UCSD-AML1 (cell line): ENCODE measurements at regions not wholly inside any gene's neighbourhood (a gene's known extent, or its start where the extent isn't known, plus 50 kb on each side); places are given as distances from the start of the nearest gene placed in this dataset.
"Not testable (repeated sequence)": the region's sequence is repeated elsewhere in the genome, so short reads cannot be mapped to it uniquely, and the experiment has no call there.

ENCODE experiments used
- DNase-seq: peaks from one replicate; lab custom pipeline; 2025; ENCODE audit not compliant: unreplicated experiment; lab: John Stamatoyannopoulos, UW

DNA sequence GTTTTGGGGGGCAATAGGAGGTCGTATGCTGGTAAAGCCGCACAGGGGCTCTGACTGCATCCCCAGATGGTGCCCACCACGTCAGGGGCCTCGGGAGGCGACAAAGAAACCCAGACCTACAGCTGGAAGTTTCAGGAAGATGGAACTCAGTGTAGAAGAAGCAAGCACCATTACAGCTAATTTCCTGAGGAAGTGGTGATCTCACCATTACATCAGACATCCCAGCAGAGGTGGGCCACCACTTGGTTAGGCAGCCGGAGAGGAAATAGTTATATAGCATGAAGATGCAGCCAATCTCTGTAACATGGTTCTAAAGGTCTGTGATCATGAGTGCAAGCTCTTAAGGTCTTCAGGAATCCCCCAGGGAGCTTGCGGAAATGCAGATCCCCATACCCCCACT lies 127.3 kb upstream of the PCBD1 start:
- DNase-seq = peak; percentile 28

GRCh38 chr10:71020061-71020460 lies 131.7 kb upstream of the PCBD1 start:
- DNase-seq = not testable (repeated sequence)

DNA sequence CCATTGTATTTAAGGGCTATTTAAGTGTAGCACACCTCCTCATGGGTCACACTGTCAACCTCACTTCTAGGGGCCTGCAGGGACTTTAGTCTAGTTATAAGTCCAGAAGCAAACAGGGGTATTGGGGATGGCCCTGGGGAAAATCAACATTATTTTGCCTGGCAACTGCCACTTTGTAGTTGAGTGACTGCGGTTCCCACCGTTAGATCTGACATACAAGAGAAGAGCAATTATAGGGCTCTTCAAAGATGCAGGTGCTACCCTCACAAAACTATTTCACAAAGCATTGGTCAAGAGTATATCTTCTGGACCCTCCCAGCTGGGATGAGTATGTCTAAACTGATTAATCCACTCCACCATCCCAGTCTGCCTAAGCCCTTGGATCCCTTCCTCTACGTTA lies 133.0 kb upstream of the PCBD1 start:
- no peak for DNase-seq

DNA sequence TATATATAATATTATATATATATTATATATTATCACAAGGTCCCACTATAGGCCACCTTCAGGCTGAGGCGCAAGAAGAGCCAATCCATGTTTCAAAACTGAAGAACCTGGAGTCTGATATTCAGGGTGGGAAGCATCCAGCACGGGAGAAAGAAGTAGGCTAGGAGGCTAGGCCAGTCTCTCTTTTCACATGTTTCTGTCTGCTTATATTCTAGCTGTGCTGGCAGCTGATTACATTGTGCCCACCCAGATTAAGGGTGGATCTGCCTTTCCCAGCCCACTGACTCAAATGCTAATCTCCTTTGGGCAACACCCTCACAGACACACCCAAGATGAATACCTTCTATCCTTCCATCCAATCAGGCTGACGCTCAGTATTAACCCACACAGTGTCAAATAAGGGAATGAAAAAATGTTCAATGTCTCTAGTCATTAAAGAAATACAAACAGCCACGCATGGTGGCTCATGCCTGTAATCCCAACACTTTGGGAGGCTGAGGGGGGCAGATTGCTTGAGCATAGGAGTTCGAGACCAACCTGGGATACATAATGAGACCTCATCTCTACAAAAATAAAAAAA lies 135.4 kb upstream of the PCBD1 start:
- no peak for DNase-seq

DNA sequence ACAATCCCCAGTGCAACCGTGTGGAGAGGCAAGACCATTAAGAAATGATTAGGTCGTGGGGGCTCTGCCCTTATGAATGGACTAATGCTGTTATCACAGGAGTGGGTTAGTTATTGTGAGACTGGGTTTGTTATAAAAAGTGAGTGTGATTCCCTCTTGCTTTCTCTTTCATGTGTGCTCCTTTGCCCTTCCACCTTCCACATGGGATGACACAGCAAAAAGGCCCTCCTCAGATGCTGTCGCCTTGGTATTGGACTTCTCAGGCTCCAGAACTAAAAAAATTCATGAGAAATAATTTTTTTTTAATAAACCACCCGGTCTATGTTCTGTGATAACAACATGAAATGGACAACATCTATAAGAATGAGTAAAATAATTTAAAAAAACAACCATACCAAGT lies 136.1 kb upstream of the PCBD1 start:
- DNase-seq = no peak

- no peak for DNase-seq
Measured at GRCh38 chr10:71025535-71025934, 137.2 kb upstream of the PCBD1 start.

DNA sequence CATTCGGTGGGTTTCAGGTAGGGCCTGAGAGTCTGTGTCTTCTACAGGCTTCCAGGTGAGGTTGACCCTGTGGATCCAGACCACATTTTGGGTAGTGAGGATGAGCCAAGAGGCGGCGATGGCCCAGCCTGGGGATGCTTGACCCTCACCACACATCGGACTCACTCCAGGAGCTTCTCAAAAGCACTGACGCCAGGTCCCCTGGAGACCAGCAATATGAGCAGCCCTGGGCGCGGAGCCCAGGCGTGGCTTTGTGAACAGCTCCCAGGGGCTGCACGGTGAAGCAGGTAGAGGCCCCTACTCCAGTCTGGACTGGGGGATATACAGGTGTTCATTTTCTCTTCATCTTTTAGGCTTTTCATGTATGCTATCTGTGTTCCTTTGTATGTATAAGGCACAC lies 139.7 kb upstream of the PCBD1 start:
- DNase-seq = no peak

DNA sequence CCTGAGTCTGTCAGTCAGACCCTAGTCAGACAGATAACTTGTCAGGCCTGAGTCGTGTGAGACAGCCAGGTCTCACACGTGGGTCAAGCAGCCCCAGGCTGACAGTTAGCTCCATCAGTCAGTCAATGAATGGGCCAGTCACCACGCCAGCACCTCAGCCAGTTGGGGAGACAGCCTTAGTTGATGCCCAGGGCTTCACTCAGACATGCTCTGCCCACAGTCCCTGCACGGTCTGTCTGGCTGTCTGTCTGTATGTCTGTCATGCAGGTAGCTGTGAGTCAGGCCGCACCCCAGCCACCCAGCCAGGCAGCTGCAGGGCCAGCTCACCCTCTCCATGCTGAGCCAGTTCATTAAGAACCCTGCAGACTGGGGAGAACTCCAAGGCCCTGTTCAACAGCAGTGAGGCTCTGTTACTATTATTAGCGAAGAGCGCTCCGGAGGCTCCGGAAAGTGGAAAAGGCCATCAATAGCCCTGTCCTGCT lies 141.1 kb upstream of the PCBD1 start:
- no peak for DNase-seq

DNA sequence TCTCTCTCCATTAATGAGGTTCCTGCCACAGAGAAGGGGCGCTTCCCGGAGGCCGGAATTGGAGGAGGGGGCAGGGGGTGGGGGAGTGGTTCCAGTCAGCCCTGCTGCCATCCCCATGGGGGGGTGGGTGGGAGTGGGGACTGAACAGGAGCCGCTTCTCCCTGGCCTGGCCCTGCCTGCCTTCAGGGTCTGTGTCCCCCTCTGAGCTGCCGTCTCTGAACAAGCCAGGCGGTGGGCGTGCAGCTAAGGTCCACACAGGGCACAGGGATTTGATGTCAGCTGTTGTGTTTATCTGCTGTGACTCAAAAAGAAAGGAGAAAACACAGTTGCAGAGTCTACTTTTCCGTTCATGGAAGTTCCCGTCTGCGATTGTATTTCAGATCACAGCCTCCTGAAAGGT lies 141.5 kb upstream of the PCBD1 start:
- DNase-seq = no peak

GRCh38 chr10:71031026-71031425 lies 142.7 kb upstream of the PCBD1 start:
- no peak for DNase-seq

DNA sequence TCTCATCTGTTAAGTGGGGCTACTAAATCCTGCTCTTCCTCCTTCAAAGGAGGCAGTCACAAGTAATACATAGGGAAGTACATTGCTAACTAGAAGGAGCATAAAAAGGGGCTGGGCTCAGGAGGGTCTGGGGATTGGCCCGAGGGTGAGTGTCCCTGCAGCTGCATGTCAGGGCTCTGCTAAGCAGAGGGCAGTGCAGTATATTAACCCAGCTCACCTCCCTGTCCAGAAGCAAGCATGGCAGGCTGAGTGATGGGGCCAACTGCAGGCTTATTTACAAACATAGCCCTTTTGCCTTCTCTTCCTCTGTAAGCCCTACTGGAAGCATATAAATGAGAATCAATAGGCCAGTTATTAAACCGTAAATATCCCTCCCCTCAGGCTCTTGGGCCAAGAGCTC lies 143.2 kb upstream of the PCBD1 start:
- DNase-seq = no peak

- no peak for DNase-seq
Measured at GRCh38 chr10:71032887-71033286, 144.5 kb upstream of the PCBD1 start.

DNA sequence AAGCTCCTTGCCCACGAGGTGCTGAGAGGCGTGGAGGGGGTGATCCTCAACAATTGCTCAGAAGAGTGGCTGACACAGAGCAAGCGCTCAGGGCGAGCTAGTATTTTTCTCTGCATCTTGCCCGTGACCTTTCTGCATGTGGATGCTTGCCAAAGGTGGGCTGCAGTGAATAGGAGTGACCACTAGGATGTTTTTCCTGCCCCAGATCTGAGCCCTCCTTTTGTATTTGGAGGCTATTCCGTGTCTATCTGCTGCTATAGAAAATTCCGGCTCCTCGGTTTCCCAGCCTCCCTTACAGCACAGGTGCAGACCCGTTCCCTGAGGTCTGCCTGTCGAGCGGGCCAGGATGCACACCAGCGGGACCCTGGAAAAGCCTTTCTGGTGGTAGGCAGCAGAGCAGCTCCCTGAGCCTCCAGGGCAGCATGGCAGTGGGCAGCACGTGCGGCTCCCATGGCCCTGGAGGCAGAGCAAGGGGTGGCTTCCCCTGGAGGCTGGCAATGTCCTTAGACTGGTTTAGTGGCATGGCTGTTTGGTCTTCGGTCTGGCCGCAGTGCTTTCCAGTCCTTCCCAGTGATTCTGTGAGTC lies 145.1 kb upstream of the PCBD1 start:
- no peak for DNase-seq

DNA sequence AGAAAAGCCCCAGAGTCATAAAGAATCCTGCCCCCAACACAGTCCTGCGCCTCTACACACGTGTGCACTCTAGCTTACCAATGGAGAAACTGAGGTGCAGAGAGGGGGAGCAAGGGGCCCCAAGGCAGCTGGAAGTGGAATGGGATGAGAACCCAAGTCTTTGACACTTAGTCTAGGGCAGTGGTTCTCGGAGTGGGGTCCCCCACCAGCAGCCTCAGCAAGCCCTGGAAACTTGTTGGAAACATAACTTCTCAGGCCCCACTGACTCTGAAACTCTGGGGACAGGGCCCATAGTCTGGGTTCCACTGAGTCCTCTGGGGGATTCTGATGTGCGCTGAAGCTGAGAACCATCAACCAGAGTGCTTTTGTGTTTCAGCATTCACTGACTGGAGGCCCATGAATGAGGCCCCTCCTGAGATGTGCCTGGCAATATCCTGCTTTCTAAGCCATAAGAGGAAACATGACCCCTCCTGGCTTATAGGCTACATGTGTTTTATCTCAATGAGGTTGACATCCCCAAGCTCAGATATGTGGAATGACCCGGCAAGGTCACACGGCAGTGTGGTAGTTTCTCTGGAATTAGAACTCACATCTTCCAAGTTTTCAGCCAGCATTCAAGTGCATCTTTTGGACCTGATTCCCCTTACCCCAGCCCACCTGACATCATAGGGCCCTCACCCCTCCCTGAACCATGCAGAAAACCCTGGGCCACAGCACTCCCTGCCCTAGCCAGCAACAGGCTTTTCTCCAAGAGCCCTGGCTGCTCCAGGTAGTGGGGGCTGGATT lies 147.3 kb upstream of the PCBD1 start:
- DNase-seq = no peak

- no peak for DNase-seq
Measured at GRCh38 chr10:71036297-71036966, 148.1 kb upstream of the PCBD1 start.

DNA sequence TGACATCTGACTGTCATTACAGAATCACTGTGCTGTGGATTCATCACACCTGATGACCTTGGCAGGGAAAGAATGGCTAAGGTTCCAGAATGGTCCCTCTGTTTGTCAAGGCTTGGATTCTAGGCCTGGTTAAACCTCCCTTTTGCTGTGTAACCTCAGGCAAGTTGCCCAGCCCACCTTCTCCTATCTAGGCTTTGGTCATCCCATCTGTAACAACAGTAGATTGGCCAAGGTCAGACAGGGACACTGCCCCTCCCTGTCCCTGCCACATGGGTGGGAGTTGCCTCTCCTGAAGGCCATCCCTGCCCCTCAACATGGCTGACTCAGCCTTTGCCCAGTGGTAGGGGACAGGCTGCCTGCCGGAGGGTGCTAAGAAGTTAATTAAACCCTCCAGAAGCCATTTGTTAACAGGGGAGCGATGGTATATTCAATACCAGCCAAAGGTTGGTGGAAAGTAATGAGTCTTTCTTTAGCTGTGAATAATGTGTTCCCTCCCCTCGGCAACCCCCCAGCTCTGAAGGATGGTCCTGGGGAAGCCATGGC lies 149.8 kb upstream of the PCBD1 start:
- DNase-seq = no peak

DNA sequence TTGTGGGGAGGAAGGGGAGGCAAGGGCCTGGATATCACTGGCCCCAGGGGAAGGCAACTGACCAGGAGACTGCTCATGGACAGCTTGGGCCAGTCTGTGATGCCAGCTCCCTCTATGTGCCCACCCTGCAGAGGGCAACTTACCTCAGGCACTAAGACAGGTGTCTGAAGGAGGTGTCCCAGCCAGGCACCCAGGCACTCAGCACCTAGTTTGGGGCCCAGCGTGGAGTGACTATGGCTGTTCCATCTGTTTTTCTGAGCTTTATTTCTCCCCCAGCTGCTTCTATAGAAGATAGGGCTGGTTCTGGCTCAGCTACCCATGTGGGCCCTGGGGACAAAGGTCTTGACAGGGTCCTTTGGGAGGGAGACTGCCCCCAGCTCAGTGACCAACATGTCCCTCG lies 150.6 kb upstream of the PCBD1 start:
- DNase-seq = no peak

DNA sequence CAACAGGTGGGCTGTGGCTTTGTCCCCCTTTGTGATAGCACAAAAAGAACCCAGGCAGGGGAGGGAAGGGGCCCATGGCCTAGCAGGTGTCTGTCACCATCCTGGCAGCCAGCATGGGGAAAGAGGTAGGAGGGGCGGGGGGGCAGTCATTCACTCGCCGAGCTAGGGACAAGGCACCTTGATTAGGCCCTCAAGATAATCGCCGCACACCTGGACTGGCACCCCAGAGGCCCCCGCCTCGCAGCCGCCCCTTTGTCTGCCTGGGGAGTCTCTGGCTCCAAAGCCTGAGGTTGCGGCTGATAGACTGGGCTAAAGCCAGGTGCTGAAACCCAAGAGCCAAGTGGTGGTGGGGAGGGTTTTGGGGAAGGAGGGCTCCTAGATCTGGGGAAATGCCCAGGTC lies 151.2 kb upstream of the PCBD1 start:
- no peak for DNase-seq

DNA sequence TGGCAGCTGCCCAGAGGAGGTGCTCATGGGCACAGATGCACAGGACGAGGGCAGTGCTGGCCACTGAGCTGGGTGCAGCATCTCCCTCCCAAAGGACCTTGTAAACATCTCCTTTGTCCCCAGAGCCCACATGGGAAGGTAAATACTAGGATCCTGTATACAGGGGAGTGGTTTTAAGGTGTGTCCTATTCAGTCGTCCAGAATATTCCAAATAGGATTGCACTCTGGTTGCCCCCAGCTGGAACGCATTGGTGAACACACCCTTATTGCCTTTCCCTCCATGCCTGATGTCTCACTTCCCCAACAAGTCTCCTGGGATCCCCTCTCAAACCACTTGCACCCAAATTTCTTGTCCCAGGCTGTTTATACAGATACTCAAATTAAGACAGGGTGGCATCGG lies 152.0 kb upstream of the PCBD1 start:
- DNase-seq = no peak

GRCh38 chr10:71040846-71041605 lies 152.7 kb upstream of the PCBD1 start:
- no peak for DNase-seq

DNA sequence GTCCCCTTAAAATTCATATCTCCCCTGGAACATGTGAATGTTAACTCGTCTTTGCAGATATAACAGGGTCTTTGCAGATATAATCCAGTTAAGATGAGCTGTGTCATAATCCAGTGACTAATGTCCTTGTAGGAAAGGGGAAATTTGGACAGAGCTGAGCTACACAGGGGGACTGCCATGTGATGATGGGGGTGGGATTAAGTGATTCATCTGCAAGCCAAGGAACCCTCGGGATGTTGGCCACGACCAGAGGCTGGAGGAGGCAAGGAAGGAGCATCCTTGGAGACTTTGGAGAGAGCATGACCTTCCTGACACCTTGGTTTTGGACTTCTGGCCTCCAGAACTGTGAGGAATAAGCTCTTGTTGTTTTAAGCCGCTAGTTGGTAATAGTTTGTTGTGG lies 153.9 kb upstream of the PCBD1 start:
- no peak for DNase-seq
